ENCODE measurements at regions not wholly inside any gene's neighbourhood (a gene's known extent, or its start where the extent isn't known, plus 50 kb on each side); places are given as distances from the start of the nearest gene placed in this dataset.

DNA sequence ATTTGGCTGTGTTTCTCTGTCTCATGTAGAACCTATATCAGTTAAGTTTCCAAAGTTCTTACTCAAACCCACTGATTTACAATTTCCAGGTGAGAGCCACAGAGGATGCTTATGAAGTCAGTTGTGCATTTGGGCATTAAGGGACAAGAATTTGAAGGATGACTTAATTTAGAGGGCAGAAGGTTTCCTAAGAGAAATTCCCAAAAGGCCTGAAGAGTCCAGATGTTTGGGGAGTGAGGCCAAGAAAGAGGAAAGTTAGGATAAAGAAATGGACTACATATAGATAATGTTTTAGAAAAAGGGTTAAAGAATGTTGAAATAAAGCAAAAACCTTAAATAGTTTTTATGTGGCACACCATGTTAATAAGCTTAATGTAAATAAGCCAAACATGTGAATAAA, 338.7 kb upstream of the GRM7 start (continued):
- TF ChIP-seq ZNF407 (IDR thresholded peaks at IDR 0.05; ENCODE audit: low read depth) (no peak), RBM14 (IDR thresholded peaks at IDR 0.05; ENCODE audit: borderline replicate concordance, insufficient read depth, low read depth, low read length) (no peak), MIER1 (IDR thresholded peaks at IDR 0.05; ENCODE audit: low read depth) (no peak), ZNF699 (CRISPR knock-in tag; IDR thresholded peaks at IDR 0.05; ENCODE audit: insufficient replicate concordance) (no peak)
- TF ChIP-seq, protein P1, sequence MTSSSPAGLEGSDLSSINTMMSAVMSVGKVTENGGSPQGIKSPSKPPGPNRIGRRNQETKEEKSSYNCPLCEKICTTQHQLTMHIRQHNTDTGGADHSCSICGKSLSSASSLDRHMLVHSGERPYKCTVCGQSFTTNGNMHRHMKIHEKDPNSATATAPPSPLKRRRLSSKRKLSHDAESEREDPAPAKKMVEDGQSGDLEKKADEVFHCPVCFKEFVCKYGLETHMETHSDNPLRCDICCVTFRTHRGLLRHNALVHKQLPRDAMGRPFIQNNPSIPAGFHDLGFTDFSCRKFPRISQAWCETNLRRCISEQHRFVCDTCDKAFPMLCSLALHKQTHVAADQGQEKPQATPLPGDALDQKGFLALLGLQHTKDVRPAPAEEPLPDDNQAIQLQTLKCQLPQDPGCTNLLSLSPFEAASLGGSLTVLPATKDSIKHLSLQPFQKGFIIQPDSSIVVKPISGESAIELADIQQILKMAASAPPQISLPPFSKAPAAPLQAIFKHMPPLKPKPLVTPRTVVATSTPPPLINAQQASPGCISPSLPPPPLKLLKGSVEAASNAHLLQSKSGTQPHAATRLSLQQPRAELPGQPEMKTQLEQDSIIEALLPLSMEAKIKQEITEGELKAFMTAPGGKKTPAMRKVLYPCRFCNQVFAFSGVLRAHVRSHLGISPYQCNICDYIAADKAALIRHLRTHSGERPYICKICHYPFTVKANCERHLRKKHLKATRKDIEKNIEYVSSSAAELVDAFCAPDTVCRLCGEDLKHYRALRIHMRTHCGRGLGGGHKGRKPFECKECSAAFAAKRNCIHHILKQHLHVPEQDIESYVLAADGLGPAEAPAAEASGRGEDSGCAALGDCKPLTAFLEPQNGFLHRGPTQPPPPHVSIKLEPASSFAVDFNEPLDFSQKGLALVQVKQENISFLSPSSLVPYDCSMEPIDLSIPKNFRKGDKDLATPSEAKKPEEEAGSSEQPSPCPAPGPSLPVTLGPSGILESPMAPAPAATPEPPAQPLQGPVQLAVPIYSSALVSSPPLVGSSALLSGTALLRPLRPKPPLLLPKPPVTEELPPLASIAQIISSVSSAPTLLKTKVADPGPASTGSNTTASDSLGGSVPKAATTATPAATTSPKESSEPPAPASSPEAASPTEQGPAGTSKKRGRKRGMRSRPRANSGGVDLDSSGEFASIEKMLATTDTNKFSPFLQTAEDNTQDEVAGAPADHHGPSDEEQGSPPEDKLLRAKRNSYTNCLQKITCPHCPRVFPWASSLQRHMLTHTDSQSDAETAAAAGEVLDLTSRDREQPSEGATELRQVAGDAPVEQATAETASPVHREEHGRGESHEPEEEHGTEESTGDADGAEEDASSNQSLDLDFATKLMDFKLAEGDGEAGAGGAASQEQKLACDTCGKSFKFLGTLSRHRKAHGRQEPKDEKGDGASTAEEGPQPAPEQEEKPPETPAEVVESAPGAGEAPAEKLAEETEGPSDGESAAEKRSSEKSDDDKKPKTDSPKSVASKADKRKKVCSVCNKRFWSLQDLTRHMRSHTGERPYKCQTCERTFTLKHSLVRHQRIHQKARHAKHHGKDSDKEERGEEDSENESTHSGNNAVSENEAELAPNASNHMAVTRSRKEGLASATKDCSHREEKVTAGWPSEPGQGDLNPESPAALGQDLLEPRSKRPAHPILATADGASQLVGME (CRISPR knock-in tag; IDR thresholded peaks at IDR 0.05): no peak
